ENCODE measurements at regions not wholly inside any gene's neighbourhood (a gene's known extent, or its start where the extent isn't known, plus 50 kb on each side); places are given as distances from the start of the nearest gene placed in this dataset.

DNA sequence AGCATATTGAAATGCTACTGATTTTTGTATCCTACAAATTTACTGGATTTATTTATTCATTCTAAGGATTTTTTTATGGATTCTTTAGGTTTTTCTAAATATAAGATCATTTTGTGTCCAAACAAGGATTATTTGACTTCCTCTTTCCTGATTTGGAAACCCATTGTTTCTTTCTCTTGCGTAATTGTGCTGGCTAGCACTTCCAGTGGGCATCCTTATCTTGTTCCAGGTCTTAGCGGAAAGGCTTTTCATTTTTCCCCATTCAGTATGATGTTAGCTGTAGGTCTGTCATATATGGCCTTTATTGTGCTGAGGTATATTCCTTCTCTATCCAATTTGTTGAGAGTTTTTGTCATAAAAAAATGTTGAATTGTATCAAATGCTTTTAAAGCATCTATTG is 57.2 kb upstream of the RHOJ start:
- TF ChIP-seq, protein P1, sequence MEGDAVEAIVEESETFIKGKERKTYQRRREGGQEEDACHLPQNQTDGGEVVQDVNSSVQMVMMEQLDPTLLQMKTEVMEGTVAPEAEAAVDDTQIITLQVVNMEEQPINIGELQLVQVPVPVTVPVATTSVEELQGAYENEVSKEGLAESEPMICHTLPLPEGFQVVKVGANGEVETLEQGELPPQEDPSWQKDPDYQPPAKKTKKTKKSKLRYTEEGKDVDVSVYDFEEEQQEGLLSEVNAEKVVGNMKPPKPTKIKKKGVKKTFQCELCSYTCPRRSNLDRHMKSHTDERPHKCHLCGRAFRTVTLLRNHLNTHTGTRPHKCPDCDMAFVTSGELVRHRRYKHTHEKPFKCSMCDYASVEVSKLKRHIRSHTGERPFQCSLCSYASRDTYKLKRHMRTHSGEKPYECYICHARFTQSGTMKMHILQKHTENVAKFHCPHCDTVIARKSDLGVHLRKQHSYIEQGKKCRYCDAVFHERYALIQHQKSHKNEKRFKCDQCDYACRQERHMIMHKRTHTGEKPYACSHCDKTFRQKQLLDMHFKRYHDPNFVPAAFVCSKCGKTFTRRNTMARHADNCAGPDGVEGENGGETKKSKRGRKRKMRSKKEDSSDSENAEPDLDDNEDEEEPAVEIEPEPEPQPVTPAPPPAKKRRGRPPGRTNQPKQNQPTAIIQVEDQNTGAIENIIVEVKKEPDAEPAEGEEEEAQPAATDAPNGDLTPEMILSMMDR (IDR thresholded peaks at IDR 0.05): no peak
- TF ChIP-seq EP300 (IDR thresholded peaks at IDR 0.05): no peak
- no peak for TF ChIP-seq JUN (IDR thresholded peaks at IDR 0.05)
- TF ChIP-seq, protein P2, sequence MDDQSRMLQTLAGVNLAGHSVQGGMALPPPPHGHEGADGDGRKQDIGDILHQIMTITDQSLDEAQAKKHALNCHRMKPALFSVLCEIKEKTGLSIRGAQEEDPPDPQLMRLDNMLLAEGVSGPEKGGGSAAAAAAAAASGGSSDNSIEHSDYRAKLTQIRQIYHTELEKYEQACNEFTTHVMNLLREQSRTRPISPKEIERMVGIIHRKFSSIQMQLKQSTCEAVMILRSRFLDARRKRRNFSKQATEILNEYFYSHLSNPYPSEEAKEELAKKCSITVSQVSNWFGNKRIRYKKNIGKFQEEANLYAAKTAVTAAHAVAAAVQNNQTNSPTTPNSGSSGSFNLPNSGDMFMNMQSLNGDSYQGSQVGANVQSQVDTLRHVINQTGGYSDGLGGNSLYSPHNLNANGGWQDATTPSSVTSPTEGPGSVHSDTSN (IDR thresholded peaks at IDR 0.05): no peak
- no peak for TF ChIP-seq ZSCAN20 (CRISPR knock-in tag; IDR thresholded peaks at IDR 0.05)
- TF ChIP-seq, protein P3, sequence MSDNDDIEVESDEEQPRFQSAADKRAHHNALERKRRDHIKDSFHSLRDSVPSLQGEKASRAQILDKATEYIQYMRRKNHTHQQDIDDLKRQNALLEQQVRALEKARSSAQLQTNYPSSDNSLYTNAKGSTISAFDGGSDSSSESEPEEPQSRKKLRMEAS (IDR thresholded peaks at IDR 0.05): no peak

Data from A549 (cell line).